Ectodermal cell (in vitro differentiated cells): ENCODE measurements at regions not wholly inside any gene's neighbourhood (a gene's known extent, or its start where the extent isn't known, plus 50 kb on each side); places are given as distances from the start of the nearest gene placed in this dataset.

ENCODE experiments used
- H3K27ac ChIP-seq: 2 replicates; pipeline ENCODE4 v1.7.0; 2013; ENCODE audit warnings: mild to moderate bottlenecking, low read depth, low read length; ENCODE audit not compliant: insufficient read depth, poor library complexity, severe bottlenecking
- H3K27me3 ChIP-seq: 2 replicates; pipeline ENCODE4 v1.7.0; 2013; ENCODE audit warnings: mild to moderate bottlenecking, low read length; ENCODE audit not compliant: insufficient read depth, control insufficient read depth, poor library complexity, severe bottlenecking
- H3K36me3 ChIP-seq: one replicate; pipeline ENCODE4 v1.7.0; 2013; ENCODE audit warnings: low read length; ENCODE audit not compliant: control insufficient read depth, insufficient read depth
- H3K4me1 ChIP-seq: one replicate; pipeline ENCODE4 v1.7.0; 2013; ENCODE audit warnings: low read length; ENCODE audit not compliant: control insufficient read depth, insufficient read depth
- H3K4me3 ChIP-seq: 2 replicates; pipeline ENCODE4 v1.7.0; 2013; ENCODE audit warnings: low read depth, low read length, control low read depth; ENCODE audit not compliant: insufficient read depth
- H3K9me3 ChIP-seq: 2 replicates; pipeline ENCODE4 v1.7.0; 2013; ENCODE audit warnings: mild to moderate bottlenecking, low read length, moderate library complexity; ENCODE audit not compliant: control insufficient read depth
- WGBS, 2 experiments: methylation state at CpG; one replicate each; pipeline ENCODE4 v1.1.7; 2013; ENCODE audit warnings: missing lambda C conversion rate in 2 of 2; 5-methylcytosine and 5-hydroxymethylcytosine counted together

DNA sequence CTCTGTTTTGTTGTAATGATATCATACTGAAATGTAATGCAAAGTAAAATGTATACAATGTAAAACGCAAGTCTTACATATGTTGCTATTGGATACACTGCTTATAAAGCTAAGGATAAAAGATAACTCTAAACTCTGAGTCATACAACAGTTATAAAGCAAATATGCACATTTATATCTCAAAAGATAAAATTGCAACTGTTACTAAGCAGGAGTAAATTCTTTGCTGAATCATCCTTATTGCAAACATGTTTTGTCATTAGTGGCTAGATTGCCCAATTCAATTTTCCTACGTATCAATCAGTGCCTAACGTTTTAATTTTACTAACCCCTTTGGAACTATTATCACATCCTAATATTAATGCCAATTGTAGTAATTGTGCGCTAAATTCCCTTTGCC, 762.9 kb downstream of the LTN1 start:
- Histone ChIP-seq H3K9me3 (no peaks in the 10 kb centered on the region), H3K36me3 (no peaks in the 10 kb centered on the region), H3K27me3 (no peaks in the 10 kb centered on the region), H3K4me1 (no peaks in the 10 kb centered on the region), H3K4me3 (no peak overlapping the region), H3K27ac (no peak overlapping the region)
- 98 to 100% methylated on average over 2 to 3 of the region's 4 CpGs for WGBS, 2 experiments

DNA sequence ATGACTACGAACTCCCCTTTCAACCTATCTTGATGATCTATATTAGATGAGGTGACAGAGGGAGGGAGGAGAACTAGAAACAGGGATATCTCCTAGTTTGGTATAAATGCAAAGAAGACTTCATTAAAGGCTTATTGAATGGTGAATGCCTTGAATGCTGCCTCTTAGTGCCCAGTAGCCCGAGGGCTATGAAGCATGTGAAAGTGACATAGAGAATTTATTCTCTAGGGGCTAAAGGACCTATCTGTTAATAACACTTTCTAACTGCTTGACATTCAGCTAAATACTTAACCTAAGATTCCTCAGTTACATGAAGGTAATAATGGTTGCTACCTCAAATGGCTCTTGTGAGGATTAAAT, 764.1 kb downstream of the LTN1 start:
- Histone ChIP-seq H3K4me3 (no peak overlapping the region), H3K4me1 (no peaks in the 10 kb centered on the region), H3K27me3 (no peaks in the 10 kb centered on the region), H3K36me3 (no peaks in the 10 kb centered on the region), H3K9me3 (no peaks in the 10 kb centered on the region), H3K27ac (no peak overlapping the region)
- 94 to 100% methylated on average over 2 of the region's 2 CpGs for WGBS, 2 experiments

DNA sequence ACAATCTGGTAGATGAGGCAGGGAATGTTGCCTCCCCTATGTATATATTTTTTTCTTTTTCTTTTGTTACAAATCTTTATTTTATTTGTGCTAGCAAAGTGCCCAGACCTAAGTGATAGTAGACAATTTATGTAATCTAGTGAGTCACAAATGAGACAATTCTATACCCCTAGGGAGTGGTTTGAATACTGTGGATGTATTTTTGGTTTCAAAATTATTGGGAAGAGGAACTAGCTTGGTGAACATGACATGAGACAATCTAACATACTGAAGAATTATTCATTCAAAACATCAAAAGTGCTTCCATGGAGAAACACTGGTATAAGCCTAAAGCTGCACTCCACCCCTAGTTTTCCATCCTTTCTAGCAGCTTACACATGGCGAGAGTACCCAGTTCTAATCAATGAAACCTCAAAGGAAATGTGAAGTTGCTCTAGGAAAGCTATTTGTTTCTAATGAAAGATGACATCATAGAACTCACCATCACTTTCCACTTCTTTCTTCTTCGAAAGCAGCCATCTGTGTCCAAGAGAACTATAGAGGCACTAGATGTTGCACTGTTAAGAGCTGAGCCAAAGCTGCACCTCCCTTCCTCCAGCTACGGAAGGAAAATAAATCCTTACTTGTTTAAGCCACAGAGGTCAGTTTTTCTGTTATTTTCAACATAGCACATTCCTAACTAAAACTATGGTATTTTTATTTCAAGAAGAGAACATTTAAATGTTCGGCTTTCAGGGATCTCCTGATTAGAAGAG, 764.6 kb downstream of the LTN1 start:
- Histone ChIP-seq H3K36me3 (no peaks in the 10 kb centered on the region), H3K4me3 (no peak overlapping the region), H3K4me1 (no peaks in the 10 kb centered on the region), H3K9me3 (no peaks in the 10 kb centered on the region), H3K27me3 (no peaks in the 10 kb centered on the region), H3K27ac (no peak overlapping the region)
- WGBS, 2 experiments: 86 to 91% methylated on average over 4 of the region's 4 CpGs

DNA sequence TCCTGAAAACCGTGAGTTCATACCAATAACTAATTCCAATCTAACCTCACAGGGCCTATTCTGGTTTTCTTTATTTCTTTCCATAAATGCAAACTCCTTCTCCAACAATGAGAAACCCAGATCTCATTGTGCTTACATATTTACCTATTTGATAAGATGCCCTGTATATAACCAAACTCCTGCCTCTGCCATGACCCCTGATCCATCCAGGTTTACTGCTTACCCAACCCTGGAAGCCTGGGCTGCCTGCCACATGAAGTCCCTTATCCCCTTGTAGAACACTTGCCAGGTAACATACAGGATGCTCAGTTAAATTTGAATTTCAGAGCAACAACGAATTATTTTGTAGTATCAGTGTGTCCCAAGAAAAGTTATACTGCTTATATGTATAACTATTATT, 766.1 kb downstream of the LTN1 start:
- Histone ChIP-seq H3K36me3 (no peaks in the 10 kb centered on the region), H3K4me3 (no peak overlapping the region), H3K27me3 (no peaks in the 10 kb centered on the region), H3K27ac (no peak overlapping the region), H3K9me3 (no peaks in the 10 kb centered on the region), H3K4me1 (no peaks in the 10 kb centered on the region)
- 83 to 88% methylated on average over 2 of the region's 2 CpGs for WGBS, 2 experiments

DNA sequence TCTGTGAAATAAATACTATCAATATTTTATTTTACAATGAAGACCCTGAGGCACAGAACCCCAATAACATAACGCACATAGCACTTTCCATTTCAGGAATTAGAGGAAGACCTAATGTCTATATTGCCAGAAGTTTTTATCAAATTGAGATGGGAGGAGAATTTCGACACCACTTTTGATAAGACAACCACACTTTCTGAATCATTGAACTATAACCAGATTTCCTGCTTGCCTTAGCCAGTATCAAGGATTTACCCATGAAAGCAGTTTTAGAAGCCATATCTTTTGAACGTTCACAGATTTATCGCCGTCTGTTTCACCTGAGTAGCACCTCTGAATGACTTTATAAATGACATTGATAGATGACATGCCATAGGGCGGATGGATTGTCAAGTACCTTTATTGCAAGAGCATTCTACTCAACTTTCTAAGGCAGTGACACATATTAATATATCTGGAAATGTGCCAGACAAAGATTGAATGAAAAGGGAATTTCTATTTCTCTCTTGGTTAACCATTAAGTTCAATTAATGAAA, 768.4 kb downstream of the LTN1 start:
- H3K36me3 ChIP-seq: no peaks in the 10 kb centered on the region
- no peaks in the 10 kb centered on the region for H3K27me3 ChIP-seq
- H3K27ac ChIP-seq: no peak overlapping the region
- 95% methylated on average over 4 to 6 of the region's 6 CpGs for WGBS, 2 experiments
- H3K9me3 ChIP-seq: no peaks in the 10 kb centered on the region
- no peak overlapping the region for H3K4me3 ChIP-seq
- H3K4me1 ChIP-seq: no peaks in the 10 kb centered on the region

DNA sequence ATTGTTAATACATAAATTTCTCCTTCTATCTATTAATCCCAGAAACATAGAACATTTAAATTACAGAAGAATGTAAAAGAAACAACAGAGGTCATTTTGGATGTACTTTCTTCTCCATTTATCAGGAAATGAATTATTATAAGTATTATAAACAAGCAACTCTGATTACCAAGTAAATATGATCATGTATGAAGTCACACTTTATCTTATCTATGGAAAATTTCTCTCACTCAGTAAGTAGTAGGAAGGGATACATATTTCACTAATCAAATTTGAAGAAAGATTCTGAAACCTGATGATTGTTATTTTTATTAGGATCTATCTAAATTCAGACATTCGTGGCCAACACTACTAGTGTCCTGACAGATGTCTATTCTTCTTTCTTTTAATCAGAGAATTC, 770.7 kb downstream of the LTN1 start:
- Histone ChIP-seq H3K9me3 (no peaks in the 10 kb centered on the region), H3K36me3 (no peaks in the 10 kb centered on the region), H3K4me1 (no peaks in the 10 kb centered on the region), H3K27ac (no peak overlapping the region), H3K27me3 (no peaks in the 10 kb centered on the region), H3K4me3 (no peak overlapping the region)
- WGBS, 2 experiments: 96 to 100% methylated on average over 1 of the region's 1 CpG

DNA sequence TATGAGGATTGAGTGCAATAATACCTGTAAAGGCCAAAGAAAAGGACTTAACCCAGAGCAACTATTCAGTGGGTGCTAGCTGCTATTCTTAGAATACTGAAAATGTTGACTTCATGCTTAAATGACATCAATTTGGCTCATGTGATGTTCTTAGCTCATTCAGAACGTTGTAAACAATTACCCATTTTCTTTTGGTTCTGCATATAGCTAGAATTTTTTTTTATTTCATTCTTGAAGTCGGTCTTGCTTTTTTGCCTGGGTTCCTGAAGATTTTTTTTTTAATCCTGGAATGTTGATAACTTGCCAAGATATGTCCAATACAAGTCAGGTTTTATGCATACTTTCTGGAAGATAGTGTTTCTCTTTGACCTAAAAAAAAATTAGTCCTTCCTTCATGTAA, 772.0 kb downstream of the LTN1 start:
- Histone ChIP-seq H3K4me3 (no peak overlapping the region), H3K36me3 (no peaks in the 10 kb centered on the region), H3K9me3 (no peaks in the 10 kb centered on the region), H3K27me3 (no peaks in the 10 kb centered on the region), H3K27ac (no peak overlapping the region), H3K4me1 (no peaks in the 10 kb centered on the region)
- 92 to 95% methylated on average over 2 of the region's 2 CpGs for WGBS, 2 experiments

DNA sequence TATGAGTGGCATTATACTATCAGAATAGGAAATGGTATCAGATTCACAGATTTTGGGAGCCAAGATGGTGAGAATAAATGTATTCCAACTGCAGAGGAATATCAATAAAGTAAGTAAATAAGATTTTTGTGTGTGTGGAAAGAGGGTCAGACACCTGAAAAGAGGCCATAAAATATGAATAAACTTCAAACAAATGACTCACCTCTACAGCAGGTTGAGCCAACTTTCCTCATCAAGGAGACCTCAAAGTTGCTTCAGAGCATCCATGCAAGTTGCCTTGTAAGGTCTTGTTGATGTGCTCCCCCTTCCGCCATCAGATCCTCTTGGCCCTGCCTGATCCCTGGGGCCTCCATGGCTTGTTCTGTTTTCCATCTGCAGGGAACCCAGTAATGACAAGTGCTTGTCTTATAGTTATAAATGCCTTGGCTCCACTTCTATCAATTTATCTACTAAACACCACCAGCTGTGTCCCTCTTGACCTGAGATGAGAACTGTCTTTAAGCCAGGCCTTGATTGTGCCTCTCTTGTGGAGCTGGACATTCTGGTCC, 775.6 kb downstream of the LTN1 start:
- H3K4me3 ChIP-seq: no peak overlapping the region
- H3K27me3 ChIP-seq: no peaks in the 10 kb centered on the region
- H3K36me3 ChIP-seq: no peaks in the 10 kb centered on the region
- WGBS, 2 experiments: 48 to 71% methylated on average over 1 of the region's 1 CpG
- no peaks in the 10 kb centered on the region for H3K9me3 ChIP-seq
- H3K27ac ChIP-seq: no peak overlapping the region
- no peaks in the 10 kb centered on the region for H3K4me1 ChIP-seq

DNA sequence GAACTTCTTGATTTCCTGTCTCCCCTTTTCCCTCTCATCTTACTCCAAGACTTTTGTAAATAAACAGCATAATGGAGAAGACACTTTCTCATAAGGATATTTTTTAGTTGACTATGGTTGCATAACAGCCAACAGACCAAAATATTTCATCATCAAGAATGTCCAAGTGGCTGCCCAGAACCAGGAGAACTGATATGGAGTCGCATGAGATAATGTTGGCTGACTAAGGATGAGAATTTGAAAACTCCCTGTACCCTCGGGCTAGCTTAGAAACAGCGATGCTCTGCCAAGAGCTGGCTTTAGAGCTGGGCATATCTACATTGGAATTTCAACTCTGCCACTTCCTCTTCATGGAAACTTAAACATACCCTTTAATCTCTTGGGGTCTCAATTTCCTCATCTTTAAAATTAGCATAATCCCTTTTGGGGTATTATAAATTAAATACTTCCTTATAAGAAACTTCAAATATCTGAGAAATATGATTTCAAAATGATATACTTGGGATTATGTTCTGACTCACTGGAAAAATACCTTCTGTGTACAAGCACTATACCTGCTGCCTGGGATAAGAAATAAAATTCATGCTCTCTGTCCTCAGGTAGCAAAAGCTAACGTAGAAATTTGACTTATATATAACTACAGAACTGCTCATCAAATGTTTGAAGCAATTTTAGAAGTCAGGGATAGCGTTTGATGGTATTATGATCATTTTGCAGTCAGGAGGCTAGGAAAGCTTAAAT, 777.3 kb downstream of the LTN1 start:
- no peaks in the 10 kb centered on the region for H3K27me3 ChIP-seq
- no peak overlapping the region for H3K4me3 ChIP-seq
- no peaks in the 10 kb centered on the region for H3K9me3 ChIP-seq
- H3K4me1 ChIP-seq: no peaks in the 10 kb centered on the region
- 89 to 98% methylated on average over 5 of the region's 5 CpGs for WGBS, 2 experiments
- H3K27ac ChIP-seq: no peak overlapping the region
- no peaks in the 10 kb centered on the region for H3K36me3 ChIP-seq

DNA sequence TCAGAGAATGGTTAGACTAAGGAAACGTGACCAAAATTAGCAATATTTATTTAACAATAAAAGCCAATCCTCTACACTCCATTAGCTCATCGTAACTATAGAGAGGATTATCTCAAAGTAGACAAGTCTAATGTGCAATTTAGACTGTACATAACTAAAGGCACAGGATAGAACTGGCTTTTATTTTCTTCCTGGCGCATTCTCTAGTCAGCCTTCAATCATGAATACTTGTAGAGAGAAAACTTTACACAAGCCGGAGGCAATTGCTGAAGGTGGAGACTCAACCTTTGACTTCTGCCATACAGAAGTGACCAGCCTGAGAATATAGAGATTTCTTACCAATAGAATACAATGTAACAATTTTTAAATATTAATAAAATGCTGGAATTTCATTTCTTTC, 777.9 kb downstream of the LTN1 start:
- H3K9me3 ChIP-seq: no peaks in the 10 kb centered on the region
- H3K4me1 ChIP-seq: no peaks in the 10 kb centered on the region
- no peaks in the 10 kb centered on the region for H3K27me3 ChIP-seq
- no peaks in the 10 kb centered on the region for H3K36me3 ChIP-seq
- 91 to 93% methylated on average over 2 to 4 of the region's 4 CpGs for WGBS, 2 experiments
- H3K4me3 ChIP-seq: no peak overlapping the region
- H3K27ac ChIP-seq: no peak overlapping the region
